GM23338 (cell line): ENCODE measurements at regions not wholly inside any gene's neighbourhood (a gene's known extent, or its start where the extent isn't known, plus 50 kb on each side); places are given as distances from the start of the nearest gene placed in this dataset.

ENCODE experiments used
- ATAC-seq: fragments of 200-7000 bp; cut with Tn5 transposase; 3 replicates; pipeline ENCODE4 v1.9.1; 2020
- DNase-seq: peaks from one replicate; pipeline ENCODE4 v3.0.0-alpha.2; 2015; ENCODE audit warnings: low spot score
- H2AFZ ChIP-seq: fragments of 200-600 bp; sonication (generic); 2 replicates; pipeline ENCODE4 v1.8.0; 2016; ENCODE audit warnings: antibody characterized with exemption, mild to moderate bottlenecking, moderate library complexity
- H3F3A ChIP-seq: fragments of 200-600 bp; sonication (generic); replicated peaks from 2 replicates; pipeline ENCODE4 v1.8.0; 2017; ENCODE audit warnings: antibody characterized with exemption, mixed run types, low read depth
- H3K27ac ChIP-seq: fragments of 200-600 bp; sonication (generic); 2 replicates; pipeline ENCODE4 v1.6.1; 2016; ENCODE audit warnings: low read depth
- H3K27me3 ChIP-seq: fragments of 200-600 bp; sonication (generic); 2 replicates; pipeline ENCODE4 v1.8.0; 2016; ENCODE audit warnings: mild to moderate bottlenecking, mixed run types, moderate library complexity; ENCODE audit not compliant: insufficient read depth
- H3K36me3 ChIP-seq: fragments of 200-600 bp; sonication (generic); 2 replicates; pipeline ENCODE4 v1.8.0; 2016; ENCODE audit warnings: mild to moderate bottlenecking; ENCODE audit not compliant: insufficient read depth
- H3K4me1 ChIP-seq: fragments of 200-600 bp; sonication (generic); 2 replicates; pipeline ENCODE4 v1.8.0; 2016; ENCODE audit warnings: mild to moderate bottlenecking, moderate library complexity; ENCODE audit not compliant: insufficient read depth
- H3K4me2 ChIP-seq: fragments of 200-600 bp; sonication (generic); 2 replicates; pipeline ENCODE4 v1.7.1; 2017; ENCODE audit warnings: mixed run types
- H3K4me3 ChIP-seq: fragments of 200-600 bp; sonication (generic); 2 replicates; pipeline ENCODE4 v1.6.1; 2016; ENCODE audit warnings: mixed run types
- H3K79me2 ChIP-seq: fragments of 200-600 bp; sonication (generic); replicated peaks from 2 replicates; pipeline ENCODE4 v1.8.0; 2017; ENCODE audit warnings: mild to moderate bottlenecking; ENCODE audit not compliant: insufficient read depth
- H3K9me2 ChIP-seq: fragments of 200-600 bp; sonication (generic); 2 replicates; pipeline ENCODE4 v1.8.0; 2017; ENCODE audit not compliant: insufficient read depth
- H4K20me1 ChIP-seq: fragments of 200-600 bp; sonication (generic); replicated peaks from 2 replicates; pipeline ENCODE4 v1.8.0; 2017; ENCODE audit warnings: mild to moderate bottlenecking; ENCODE audit not compliant: insufficient read depth
- H3K27ac Mint-ChIP-seq: 2 replicates; pipeline ENCODE4 v1.8.0; 2020; ENCODE audit warnings: inconsistent platforms, mild to moderate bottlenecking, moderate library complexity, mixed read lengths
- H3K27me3 Mint-ChIP-seq: 3 replicates; pipeline ENCODE4 v1.8.0; 2022; ENCODE audit warnings: low read depth, mild to moderate bottlenecking, moderate library complexity, mixed read lengths, inconsistent platforms; ENCODE audit not compliant: insufficient read depth, poor library complexity
- H3K36me3 Mint-ChIP-seq: 3 replicates; pipeline ENCODE4 v1.8.0; 2021; ENCODE audit warnings: low read depth, mild to moderate bottlenecking, inconsistent platforms, moderate library complexity, mixed read lengths
- H3K4me1 Mint-ChIP-seq: 3 replicates; pipeline ENCODE4 v1.8.0; 2020; ENCODE audit warnings: mild to moderate bottlenecking, inconsistent platforms, mixed read lengths
- H3K4me3 Mint-ChIP-seq: 3 replicates; pipeline ENCODE4 v1.8.0; 2021; ENCODE audit warnings: moderate library complexity, mild to moderate bottlenecking, inconsistent platforms, mixed read lengths
- H3K9me3 Mint-ChIP-seq: 3 replicates; pipeline ENCODE4 v1.8.0; 2020; ENCODE audit warnings: moderate library complexity, mild to moderate bottlenecking, inconsistent platforms, mixed read lengths
- CREB1 ChIP-seq: fragments of 250-450 bp; sonication (Bioruptor Pico); IDR thresholded peaks from 2 replicates; pipeline ENCODE4 v1.5.0; 2020; ENCODE audit warnings: low read depth, mild to moderate bottlenecking, moderate library complexity
- EZH2 ChIP-seq: fragments of 200-600 bp; sonication (generic); IDR thresholded peaks from one replicate; pipeline ENCODE4 v1.8.0; 2017; ENCODE audit warnings: antibody characterized with exemption, mild to moderate bottlenecking, low read depth; ENCODE audit not compliant: unreplicated experiment
- EZH2phosphoT487 ChIP-seq: fragments of 200-600 bp; sonication (generic); IDR thresholded peaks from one replicate; pipeline ENCODE4 v1.8.1; 2018; ENCODE audit warnings: antibody characterized with exemption; ENCODE audit not compliant: unreplicated experiment
- JUNB ChIP-seq: IDR thresholded peaks from one replicate; pipeline ENCODE4 v1.6.1; 2016; ENCODE audit warnings: antibody characterized with exemption; ENCODE audit not compliant: unreplicated experiment
- NANOG ChIP-seq: IDR thresholded peaks from 2 replicates; pipeline ENCODE4 v1.6.1; 2016; ENCODE audit warnings: antibody characterized with exemption, borderline replicate concordance
- POLR2AphosphoS5 ChIP-seq: IDR thresholded peaks from 2 replicates; pipeline ENCODE4 v1.6.1; 2016; ENCODE audit warnings: antibody characterized with exemption, low read depth
- STAT1 ChIP-seq: IDR thresholded peaks from one replicate; pipeline ENCODE4 v1.6.1; 2016; ENCODE audit warnings: antibody characterized with exemption; ENCODE audit not compliant: unreplicated experiment
- ZNF114 ChIP-seq: fragments of 250-450 bp; sonication (Bioruptor Pico); IDR thresholded peaks from 2 replicates; pipeline ENCODE4 v1.5.0; 2020; ENCODE audit warnings: mild to moderate bottlenecking, moderate library complexity
- ZNF331 ChIP-seq: fragments of 250-450 bp; sonication (Bioruptor Pico); IDR thresholded peaks from 2 replicates; pipeline ENCODE4 v1.5.0; 2020; ENCODE audit warnings: low read depth, mild to moderate bottlenecking, moderate library complexity
- TF ChIP-seq, protein P1 (sequence below), 2 experiments: fragments of 200-600 bp in 1 of 2; sonication (generic) in 1 of 2; conservative IDR thresholded peaks; 2 replicates each; pipeline versions ENCODE4 v1.5.1 to v1.6.1; 2016 to 2017; ENCODE audit warnings: antibody characterized with exemption in 2 of 2, low read depth in 2 of 2, mild to moderate bottlenecking in 2 of 2, moderate library complexity in 1 of 2
- TF ChIP-seq, protein P2 (sequence below): IDR thresholded peaks from 2 replicates; pipeline ENCODE4 v1.6.1; 2016; ENCODE audit warnings: antibody characterized with exemption
- TF ChIP-seq, protein P3 (sequence below): fragments of 250-450 bp; sonication (Bioruptor Pico); IDR thresholded peaks from 2 replicates; pipeline ENCODE4 v1.5.0; 2020; ENCODE audit warnings: mild to moderate bottlenecking, moderate library complexity
- TF ChIP-seq, protein P4 (sequence below): IDR thresholded peaks from one replicate; pipeline ENCODE4 v1.6.1; 2018; ENCODE audit warnings: antibody characterized with exemption; ENCODE audit not compliant: unreplicated experiment

DNA sequence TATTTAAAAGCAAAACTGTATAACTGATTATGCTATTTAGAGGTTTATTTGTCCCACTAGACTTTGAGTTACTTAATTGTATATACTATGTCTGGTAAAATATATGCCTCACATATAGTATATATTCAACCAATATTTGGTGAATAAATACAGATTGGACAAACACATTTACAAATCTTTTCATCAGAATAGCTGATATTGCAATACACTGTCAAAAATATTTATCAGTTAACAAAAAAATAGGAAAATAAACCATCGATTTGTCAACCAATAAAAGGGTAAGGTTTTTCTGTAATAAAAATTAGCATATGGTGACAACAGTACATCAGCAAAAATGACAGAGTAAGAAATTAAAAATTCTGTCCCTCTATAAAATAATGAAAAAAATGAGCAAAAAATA is 889.9 kb upstream of the INTU start:
- H3K36me3 ChIP-seq: no peaks in the 10 kb centered on the region
- Mint-ChIP-seq H3K27me3 (no peaks in the 10 kb centered on the region), H3K4me3 (no peak overlapping the region), H3K9me3 (peaks cover 10% of the 10 kb centered on the region; the same call in 2 of the 3 replicates), H3K4me1 (no peaks in the 10 kb centered on the region), H3K27ac (no peak overlapping the region), H3K36me3 (no peaks in the 10 kb centered on the region)
- no peak overlapping the region for H3K27ac ChIP-seq
- ATAC-seq: no peak
- TF ChIP-seq, protein P1, sequence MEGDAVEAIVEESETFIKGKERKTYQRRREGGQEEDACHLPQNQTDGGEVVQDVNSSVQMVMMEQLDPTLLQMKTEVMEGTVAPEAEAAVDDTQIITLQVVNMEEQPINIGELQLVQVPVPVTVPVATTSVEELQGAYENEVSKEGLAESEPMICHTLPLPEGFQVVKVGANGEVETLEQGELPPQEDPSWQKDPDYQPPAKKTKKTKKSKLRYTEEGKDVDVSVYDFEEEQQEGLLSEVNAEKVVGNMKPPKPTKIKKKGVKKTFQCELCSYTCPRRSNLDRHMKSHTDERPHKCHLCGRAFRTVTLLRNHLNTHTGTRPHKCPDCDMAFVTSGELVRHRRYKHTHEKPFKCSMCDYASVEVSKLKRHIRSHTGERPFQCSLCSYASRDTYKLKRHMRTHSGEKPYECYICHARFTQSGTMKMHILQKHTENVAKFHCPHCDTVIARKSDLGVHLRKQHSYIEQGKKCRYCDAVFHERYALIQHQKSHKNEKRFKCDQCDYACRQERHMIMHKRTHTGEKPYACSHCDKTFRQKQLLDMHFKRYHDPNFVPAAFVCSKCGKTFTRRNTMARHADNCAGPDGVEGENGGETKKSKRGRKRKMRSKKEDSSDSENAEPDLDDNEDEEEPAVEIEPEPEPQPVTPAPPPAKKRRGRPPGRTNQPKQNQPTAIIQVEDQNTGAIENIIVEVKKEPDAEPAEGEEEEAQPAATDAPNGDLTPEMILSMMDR (conservative IDR thresholded peaks at IDR 0.05; ENCODE audit: low read depth in 2 of 2): no peak
- TF ChIP-seq ZNF114 (CRISPR knock-in tag): no peak
- no peak for TF ChIP-seq EZH2phosphoT487
- no peak for TF ChIP-seq POLR2AphosphoS5
- no peak for TF ChIP-seq ZNF331 (CRISPR knock-in tag)
- TF ChIP-seq NANOG: no peak
- TF ChIP-seq STAT1: no peak
- TF ChIP-seq CREB1: no peak
- no peak for TF ChIP-seq EZH2
- TF ChIP-seq, protein P2, sequence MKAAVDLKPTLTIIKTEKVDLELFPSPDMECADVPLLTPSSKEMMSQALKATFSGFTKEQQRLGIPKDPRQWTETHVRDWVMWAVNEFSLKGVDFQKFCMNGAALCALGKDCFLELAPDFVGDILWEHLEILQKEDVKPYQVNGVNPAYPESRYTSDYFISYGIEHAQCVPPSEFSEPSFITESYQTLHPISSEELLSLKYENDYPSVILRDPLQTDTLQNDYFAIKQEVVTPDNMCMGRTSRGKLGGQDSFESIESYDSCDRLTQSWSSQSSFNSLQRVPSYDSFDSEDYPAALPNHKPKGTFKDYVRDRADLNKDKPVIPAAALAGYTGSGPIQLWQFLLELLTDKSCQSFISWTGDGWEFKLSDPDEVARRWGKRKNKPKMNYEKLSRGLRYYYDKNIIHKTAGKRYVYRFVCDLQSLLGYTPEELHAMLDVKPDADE: no peak
- TF ChIP-seq, protein P3, sequence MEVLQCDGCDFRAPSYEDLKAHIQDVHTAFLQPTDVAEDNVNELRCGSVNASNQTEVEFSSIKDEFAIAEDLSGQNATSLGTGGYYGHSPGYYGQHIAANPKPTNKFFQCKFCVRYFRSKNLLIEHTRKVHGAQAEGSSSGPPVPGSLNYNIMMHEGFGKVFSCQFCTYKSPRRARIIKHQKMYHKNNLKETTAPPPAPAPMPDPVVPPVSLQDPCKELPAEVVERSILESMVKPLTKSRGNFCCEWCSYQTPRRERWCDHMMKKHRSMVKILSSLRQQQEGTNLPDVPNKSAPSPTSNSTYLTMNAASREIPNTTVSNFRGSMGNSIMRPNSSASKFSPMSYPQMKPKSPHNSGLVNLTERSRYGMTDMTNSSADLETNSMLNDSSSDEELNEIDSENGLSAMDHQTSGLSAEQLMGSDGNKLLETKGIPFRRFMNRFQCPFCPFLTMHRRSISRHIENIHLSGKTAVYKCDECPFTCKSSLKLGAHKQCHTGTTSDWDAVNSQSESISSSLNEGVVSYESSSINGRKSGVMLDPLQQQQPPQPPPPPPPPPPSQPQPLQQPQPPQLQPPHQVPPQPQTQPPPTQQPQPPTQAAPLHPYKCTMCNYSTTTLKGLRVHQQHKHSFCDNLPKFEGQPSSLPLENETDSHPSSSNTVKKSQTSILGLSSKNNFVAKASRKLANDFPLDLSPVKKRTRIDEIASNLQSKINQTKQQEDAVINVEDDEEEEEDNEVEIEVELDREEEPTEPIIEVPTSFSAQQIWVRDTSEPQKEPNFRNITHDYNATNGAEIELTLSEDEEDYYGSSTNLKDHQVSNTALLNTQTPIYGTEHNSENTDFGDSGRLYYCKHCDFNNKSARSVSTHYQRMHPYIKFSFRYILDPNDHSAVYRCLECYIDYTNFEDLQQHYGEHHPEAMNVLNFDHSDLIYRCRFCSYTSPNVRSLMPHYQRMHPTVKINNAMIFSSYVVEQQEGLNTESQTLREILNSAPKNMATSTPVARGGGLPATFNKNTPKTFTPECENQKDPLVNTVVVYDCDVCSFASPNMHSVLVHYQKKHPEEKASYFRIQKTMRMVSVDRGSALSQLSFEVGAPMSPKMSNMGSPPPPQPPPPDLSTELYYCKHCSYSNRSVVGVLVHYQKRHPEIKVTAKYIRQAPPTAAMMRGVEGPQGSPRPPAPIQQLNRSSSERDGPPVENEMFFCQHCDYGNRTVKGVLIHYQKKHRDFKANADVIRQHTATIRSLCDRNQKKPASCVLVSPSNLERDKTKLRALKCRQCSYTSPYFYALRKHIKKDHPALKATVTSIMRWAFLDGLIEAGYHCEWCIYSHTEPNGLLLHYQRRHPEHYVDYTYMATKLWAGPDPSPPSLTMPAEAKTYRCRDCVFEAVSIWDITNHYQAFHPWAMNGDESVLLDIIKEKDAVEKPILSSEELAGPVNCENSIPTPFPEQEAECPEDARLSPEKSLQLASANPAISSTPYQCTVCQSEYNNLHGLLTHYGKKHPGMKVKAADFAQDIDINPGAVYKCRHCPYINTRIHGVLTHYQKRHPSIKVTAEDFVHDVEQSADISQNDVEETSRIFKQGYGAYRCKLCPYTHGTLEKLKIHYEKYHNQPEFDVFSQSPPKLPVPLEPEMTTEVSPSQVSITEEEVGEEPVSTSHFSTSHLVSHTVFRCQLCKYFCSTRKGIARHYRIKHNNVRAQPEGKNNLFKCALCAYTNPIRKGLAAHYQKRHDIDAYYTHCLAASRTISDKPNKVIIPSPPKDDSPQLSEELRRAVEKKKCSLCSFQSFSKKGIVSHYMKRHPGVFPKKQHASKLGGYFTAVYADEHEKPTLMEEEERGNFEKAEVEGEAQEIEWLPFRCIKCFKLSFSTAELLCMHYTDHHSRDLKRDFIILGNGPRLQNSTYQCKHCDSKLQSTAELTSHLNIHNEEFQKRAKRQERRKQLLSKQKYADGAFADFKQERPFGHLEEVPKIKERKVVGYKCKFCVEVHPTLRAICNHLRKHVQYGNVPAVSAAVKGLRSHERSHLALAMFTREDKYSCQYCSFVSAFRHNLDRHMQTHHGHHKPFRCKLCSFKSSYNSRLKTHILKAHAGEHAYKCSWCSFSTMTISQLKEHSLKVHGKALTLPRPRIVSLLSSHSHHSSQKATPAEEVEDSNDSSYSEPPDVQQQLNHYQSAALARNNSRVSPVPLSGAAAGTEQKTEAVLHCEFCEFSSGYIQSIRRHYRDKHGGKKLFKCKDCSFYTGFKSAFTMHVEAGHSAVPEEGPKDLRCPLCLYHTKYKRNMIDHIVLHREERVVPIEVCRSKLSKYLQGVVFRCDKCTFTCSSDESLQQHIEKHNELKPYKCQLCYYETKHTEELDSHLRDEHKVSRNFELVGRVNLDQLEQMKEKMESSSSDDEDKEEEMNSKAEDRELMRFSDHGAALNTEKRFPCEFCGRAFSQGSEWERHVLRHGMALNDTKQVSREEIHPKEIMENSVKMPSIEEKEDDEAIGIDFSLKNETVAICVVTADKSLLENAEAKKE (CRISPR knock-in tag): no peak
- TF ChIP-seq, protein P4, sequence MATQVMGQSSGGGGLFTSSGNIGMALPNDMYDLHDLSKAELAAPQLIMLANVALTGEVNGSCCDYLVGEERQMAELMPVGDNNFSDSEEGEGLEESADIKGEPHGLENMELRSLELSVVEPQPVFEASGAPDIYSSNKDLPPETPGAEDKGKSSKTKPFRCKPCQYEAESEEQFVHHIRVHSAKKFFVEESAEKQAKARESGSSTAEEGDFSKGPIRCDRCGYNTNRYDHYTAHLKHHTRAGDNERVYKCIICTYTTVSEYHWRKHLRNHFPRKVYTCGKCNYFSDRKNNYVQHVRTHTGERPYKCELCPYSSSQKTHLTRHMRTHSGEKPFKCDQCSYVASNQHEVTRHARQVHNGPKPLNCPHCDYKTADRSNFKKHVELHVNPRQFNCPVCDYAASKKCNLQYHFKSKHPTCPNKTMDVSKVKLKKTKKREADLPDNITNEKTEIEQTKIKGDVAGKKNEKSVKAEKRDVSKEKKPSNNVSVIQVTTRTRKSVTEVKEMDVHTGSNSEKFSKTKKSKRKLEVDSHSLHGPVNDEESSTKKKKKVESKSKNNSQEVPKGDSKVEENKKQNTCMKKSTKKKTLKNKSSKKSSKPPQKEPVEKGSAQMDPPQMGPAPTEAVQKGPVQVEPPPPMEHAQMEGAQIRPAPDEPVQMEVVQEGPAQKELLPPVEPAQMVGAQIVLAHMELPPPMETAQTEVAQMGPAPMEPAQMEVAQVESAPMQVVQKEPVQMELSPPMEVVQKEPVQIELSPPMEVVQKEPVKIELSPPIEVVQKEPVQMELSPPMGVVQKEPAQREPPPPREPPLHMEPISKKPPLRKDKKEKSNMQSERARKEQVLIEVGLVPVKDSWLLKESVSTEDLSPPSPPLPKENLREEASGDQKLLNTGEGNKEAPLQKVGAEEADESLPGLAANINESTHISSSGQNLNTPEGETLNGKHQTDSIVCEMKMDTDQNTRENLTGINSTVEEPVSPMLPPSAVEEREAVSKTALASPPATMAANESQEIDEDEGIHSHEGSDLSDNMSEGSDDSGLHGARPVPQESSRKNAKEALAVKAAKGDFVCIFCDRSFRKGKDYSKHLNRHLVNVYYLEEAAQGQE: no peak
- TF ChIP-seq JUNB: no peak
- H2AFZ ChIP-seq: no peak overlapping the region
- H3K27me3 ChIP-seq: no peaks in the 10 kb centered on the region
- no peak overlapping the region for H3K4me2 ChIP-seq
- H3K9me2 ChIP-seq: no peaks in the 10 kb centered on the region
- H3K79me2 ChIP-seq: no peaks in the 10 kb centered on the region
- H4K20me1 ChIP-seq: no peaks in the 10 kb centered on the region
- H3F3A ChIP-seq: no peaks in the 10 kb centered on the region
- no peak overlapping the region for H3K4me3 ChIP-seq
- H3K4me1 ChIP-seq: no peaks in the 10 kb centered on the region
- no peak for DNase-seq
